OCI-LY1 (cell line): ENCODE measurements at regions not wholly inside any gene's neighbourhood (a gene's known extent, or its start where the extent isn't known, plus 50 kb on each side); places are given as distances from the start of the nearest gene placed in this dataset.
A peak's percentile ranks its signal among the peaks of the same experiment; 100 is the strongest.

Experiments used
- H2AFZ ChIP-seq: fragments of 200-600 bp; sonication (generic), shearing (Covaris generic); 2 replicates; pipeline ENCODE4 v1.6.0; 2014; ENCODE audit warnings: antibody characterized with exemption, mild to moderate bottlenecking, low read length
- H3F3A ChIP-seq: fragments of 200-600 bp; sonication (generic), shearing (Covaris generic); 2 replicates; pipeline ENCODE4 v1.6.0; 2014; ENCODE audit warnings: mild to moderate bottlenecking, antibody characterized with exemption, low read length, moderate library complexity; ENCODE audit not compliant: insufficient read depth
- H3K27ac ChIP-seq: fragments of 200-600 bp; sonication (generic); 2 replicates; pipeline ENCODE4 v1.5.1; 2014; ENCODE audit warnings: low read length, mixed run types, mild to moderate bottlenecking, low read depth; ENCODE audit not compliant: poor library complexity, severe bottlenecking
- H3K27me3 ChIP-seq: fragments of 200-600 bp; sonication (generic); 2 replicates; pipeline ENCODE4 v1.6.0; 2014; ENCODE audit warnings: antibody characterized with exemption, mild to moderate bottlenecking, low read length, moderate library complexity; ENCODE audit not compliant: insufficient read depth
- H3K36me3 ChIP-seq: fragments of 200-600 bp; sonication (generic); 2 replicates; pipeline ENCODE4 v1.6.1; 2014; ENCODE audit warnings: mild to moderate bottlenecking, antibody characterized with exemption, low read length, moderate library complexity, mixed read lengths; ENCODE audit not compliant: insufficient read depth
- H3K4me1 ChIP-seq: fragments of 200-600 bp; sonication (generic); 2 replicates; pipeline ENCODE4 v1.5.1; 2014; ENCODE audit warnings: mild to moderate bottlenecking, low read length, moderate library complexity; ENCODE audit not compliant: insufficient read depth, severe bottlenecking
- H3K4me2 ChIP-seq: fragments of 200-600 bp; sonication (generic), shearing (Covaris generic); 2 replicates; pipeline ENCODE4 v1.6.1; 2014; ENCODE audit warnings: low read length
- H3K4me3 ChIP-seq: fragments of 200-600 bp; sonication (generic); 2 replicates; pipeline ENCODE4 v1.5.1; 2014; ENCODE audit warnings: low read length, low read depth, mild to moderate bottlenecking, mixed read lengths; ENCODE audit not compliant: poor library complexity, severe bottlenecking
- H3K79me2 ChIP-seq: fragments of 200-600 bp; shearing (Covaris generic); 2 replicates; pipeline ENCODE4 v1.6.1; 2016; ENCODE audit warnings: mixed run types, low read length, mixed read lengths; ENCODE audit not compliant: insufficient read depth
- H3K9ac ChIP-seq: fragments of 200-600 bp; sonication (generic), shearing (Covaris generic); 2 replicates; pipeline ENCODE4 v1.6.1; 2014; ENCODE audit warnings: mild to moderate bottlenecking, low read length, mixed read lengths
- H3K9me2 ChIP-seq: fragments of 200-600 bp; sonication (generic), shearing (Covaris generic); 2 replicates; pipeline ENCODE4 v1.6.1; 2014; ENCODE audit warnings: low read depth, mild to moderate bottlenecking, low read length, mixed read lengths
- H3K9me3 ChIP-seq: fragments of 200-600 bp; shearing (Covaris generic); 2 replicates; pipeline ENCODE4 v1.6.1; 2014; ENCODE audit warnings: low read length, mixed read lengths
- H4K20me1 ChIP-seq: fragments of 200-600 bp; sonication (generic), shearing (Covaris generic); 2 replicates; pipeline ENCODE4 v1.6.0; 2016; ENCODE audit warnings: mild to moderate bottlenecking, low read length; ENCODE audit not compliant: insufficient read depth
- CTCF ChIP-seq: fragments of 200-600 bp; sonication (generic), shearing (Covaris generic); IDR thresholded peaks from 2 replicates; pipeline ENCODE4 v1.5.1; 2017; ENCODE audit warnings: mild to moderate bottlenecking, antibody characterized with exemption, low read length, moderate library complexity, mixed read lengths
- EZH2 ChIP-seq: fragments of 200-600 bp; sonication (generic), shearing (Covaris generic); IDR thresholded peaks from 2 replicates; pipeline ENCODE4 v1.8.0; 2017; ENCODE audit warnings: borderline replicate concordance, mixed run types, mild to moderate bottlenecking, antibody characterized with exemption, low read length, moderate library complexity, mixed read lengths

- Histone ChIP-seq H3K4me1 (peaks cover 21% of the 10 kb centered on the region), H3K9me3 (no peaks in the 10 kb centered on the region), H3K4me2 (peak overlapping the region; percentile 52), H3K27me3 (no peaks in the 10 kb centered on the region), H3K27ac (peak overlapping the region; percentile 34), H2AFZ (peak overlapping the region; percentile 99), H3F3A (no peaks in the 10 kb centered on the region), H3K36me3 (no peaks in the 10 kb centered on the region), H3K4me3 (peak overlapping the region; percentile 18), H4K20me1 (no peaks in the 10 kb centered on the region), H3K79me2 (no peaks in the 10 kb centered on the region), H3K9me2 (no peaks in the 10 kb centered on the region), H3K9ac (peak overlapping the region; percentile 36)
- TF ChIP-seq EZH2 (no peak), CTCF (no peak)
These were observed 525.1 kb upstream of the FBXO33 start for GRCh38 chr14:39957290-39957689.

- H3K36me3 ChIP-seq: no peaks in the 10 kb centered on the region
- H3K27ac ChIP-seq: no peak overlapping the region
- H3K9me2 ChIP-seq: no peaks in the 10 kb centered on the region
- H3K4me1 ChIP-seq: peaks cover 21% of the 10 kb centered on the region
- TF ChIP-seq CTCF (peak; percentile 73), EZH2 (no peak)
- no peak overlapping the region for H3K4me2 ChIP-seq
- H3K79me2 ChIP-seq: no peaks in the 10 kb centered on the region
- no peaks in the 10 kb centered on the region for H4K20me1 ChIP-seq
- H3F3A ChIP-seq: no peaks in the 10 kb centered on the region
- no peaks in the 10 kb centered on the region for H3K27me3 ChIP-seq
- H3K4me3 ChIP-seq: no peak overlapping the region
- no peak overlapping the region for H3K9ac ChIP-seq
- no peak overlapping the region for H2AFZ ChIP-seq
- no peaks in the 10 kb centered on the region for H3K9me3 ChIP-seq
These were observed 524.1 kb upstream of the FBXO33 start for GRCh38 chr14:39956372-39956771.

GRCh38 chr14:39948235-39948634, 516.0 kb upstream of the FBXO33 start:
- no peaks in the 10 kb centered on the region for H4K20me1 ChIP-seq
- H3K9ac ChIP-seq: no peak overlapping the region
- H3K9me2 ChIP-seq: no peaks in the 10 kb centered on the region
- no peaks in the 10 kb centered on the region for H3K4me1 ChIP-seq
- no peak overlapping the region for H3K4me3 ChIP-seq
- H3K27ac ChIP-seq: no peak overlapping the region
- no peaks in the 10 kb centered on the region for H3K9me3 ChIP-seq
- H3K4me2 ChIP-seq: no peak overlapping the region
- H3F3A ChIP-seq: no peaks in the 10 kb centered on the region
- no peaks in the 10 kb centered on the region for H3K79me2 ChIP-seq
- no peaks in the 10 kb centered on the region for H3K36me3 ChIP-seq
- H2AFZ ChIP-seq: peak overlapping the region; percentile 34; the same call in 1 of the 2 replicates
- H3K27me3 ChIP-seq: no peaks in the 10 kb centered on the region
- TF ChIP-seq CTCF: no peak
- no peak for TF ChIP-seq EZH2
